Panc1 (cell line): ENCODE measurements at regions not wholly inside any gene's neighbourhood (a gene's known extent, or its start where the extent isn't known, plus 50 kb on each side); places are given as distances from the start of the nearest gene placed in this dataset.

Experiments
- ATAC-seq: fragments of 200-7000 bp; cut with Tn5 transposase; 2 replicates; pipeline ENCODE4 v1.9.1; 2020; ENCODE audit warnings: mild to moderate bottlenecking, moderate library complexity
- BruUV-seq: library from RNA; stranded (reverse); fragments of 400-500 nt; replicated peaks from 2 replicates; lab custom pipeline; 2021; lab: Mats Ljungman, UMichigan
- CTCF ChIA-PET: fragments of 300-600 bp; sonication (Branson Sonifier 250); formaldehyde crosslinking; loops from one replicate; lab custom pipeline; 2022; ENCODE audit warnings: antibody characterized with exemption; lab: Charles Lee
- POLR2A ChIA-PET: fragments of 300-600 bp; sonication (Branson Sonifier 250); formaldehyde crosslinking; loops from one replicate; lab custom pipeline; 2022; ENCODE audit warnings: antibody characterized with exemption; lab: Charles Lee
- DNase-seq: peaks from one replicate; pipeline ENCODE4 v3.0.0-alpha.2; 2010; ENCODE audit warnings: low read depth, low spot score
- H3K27ac ChIP-seq: 2 replicates; pipeline ENCODE4 v1.5.1; 2011; ENCODE audit warnings: mild to moderate bottlenecking, low read length, inconsistent platforms
- H3K27me3 ChIP-seq: fragments of 200-500 bp; sonication (Bioruptor generic); 2 replicates; pipeline ENCODE4 v1.6.0; 2014; ENCODE audit warnings: low read length, inconsistent platforms; ENCODE audit not compliant: control insufficient read depth, insufficient read depth
- H3K36me3 ChIP-seq: fragments of 200-500 bp; sonication (Bioruptor generic); 2 replicates; pipeline ENCODE4 v1.5.1; 2014; ENCODE audit warnings: inconsistent platforms, mild to moderate bottlenecking, low read length, moderate library complexity; ENCODE audit not compliant: control insufficient read depth, insufficient read depth
- H3K4me1 ChIP-seq: 2 replicates; pipeline ENCODE4 v1.5.1; 2011; ENCODE audit warnings: inconsistent platforms, mild to moderate bottlenecking, low read length, moderate library complexity; ENCODE audit not compliant: control insufficient read depth, insufficient read depth
- H3K4me3 ChIP-seq, 2 experiments: 2 replicates each; pipeline ENCODE4 v1.5.1; 2011 to 2012; ENCODE audit warnings: low read depth in 2 of 2, low read length in 2 of 2, mild to moderate bottlenecking in 2 of 2, inconsistent platforms in 1 of 2, moderate library complexity in 1 of 2
- H3K9me3 ChIP-seq: fragments of 200-500 bp; sonication (Bioruptor generic); 2 replicates; pipeline ENCODE4 v1.5.1; 2014; ENCODE audit warnings: low read depth, mild to moderate bottlenecking, inconsistent platforms, low read length, moderate library complexity; ENCODE audit not compliant: control insufficient read depth, insufficient read depth
- CTCF ChIP-seq: fragments of 450-650 bp; IDR thresholded peaks from 2 replicates; pipeline ENCODE4 v1.5.1; 2017; ENCODE audit warnings: mild to moderate bottlenecking
- POLR2AphosphoS5 ChIP-seq: IDR thresholded peaks from 2 replicates; pipeline ENCODE4 v1.6.1; 2012; ENCODE audit warnings: mild to moderate bottlenecking, low read depth, low read length, moderate library complexity
- REST ChIP-seq, 2 experiments: IDR thresholded peaks; 2 replicates each; pipeline ENCODE4 v1.6.1; 2011 to 2012; ENCODE audit warnings: low read depth in 2 of 2, control low read depth in 1 of 2, low read length in 1 of 2, mild to moderate bottlenecking in 1 of 2, moderate library complexity in 1 of 2; ENCODE audit not compliant: insufficient read depth in 1 of 2
- SIN3A ChIP-seq: IDR thresholded peaks from 2 replicates; pipeline ENCODE4 v1.6.1; 2012; ENCODE audit warnings: low read depth, mild to moderate bottlenecking, low read length, moderate library complexity, borderline replicate concordance; ENCODE audit not compliant: insufficient read depth
- TCF7L2 ChIP-seq: IDR thresholded peaks from 2 replicates; pipeline ENCODE4 v1.6.1; 2011; ENCODE audit warnings: mild to moderate bottlenecking, low read depth, low read length, inconsistent platforms
- in situ Hi-C: cut with HindIII; loops from 2 replicates; pipeline ENCODE4 v1.10.0; 2016; ENCODE audit warnings: low sequenced_read_pairs, low pct_unique_long_range_greater_than_20kb
- intact Hi-C: fragments of 100-400 bp; cut with micrococcal nuclease; formaldehyde crosslinking; loops from one replicate; pipeline ENCODE4 v1.10.0; 2022; ENCODE audit not compliant: unreplicated experiment

- Histone ChIP-seq H3K27me3 (no peaks in the 10 kb centered on the region), H3K9me3 (no peaks in the 10 kb centered on the region; the same call in 1 of the 2 replicates), H3K4me3 (no peak overlapping the region), H3K36me3 (no peaks in the 10 kb centered on the region), H3K27ac (no peak overlapping the region), H3K4me1 (no peaks in the 10 kb centered on the region)
- BruUV-seq = no TSS peak
- DNase-seq (no peak), ATAC-seq (no peak)
- CTCF ChIA-PET = no interaction called here
- intact Hi-C loops = no loop called here
- POLR2A ChIA-PET = no interaction called here
- TF ChIP-seq CTCF (no peak), TCF7L2 (no peak), REST (IDR thresholded peaks at IDR 0.05; ENCODE audit: insufficient read depth in 1 of 2, low read depth in 2 of 2, low read length in 1 of 2) (no peak), POLR2AphosphoS5 (no peak), SIN3A (no peak)
- in situ Hi-C loops = no loop called here
Measured at GRCh38 chr5:4275232-4275631, 679.6 kb downstream of the IRX1 start.

GRCh38 chr5:4294878-4295277, 699.2 kb downstream of the IRX1 start:
- BruUV-seq = no TSS peak
- Histone ChIP-seq H3K36me3 (no peaks in the 10 kb centered on the region), H3K4me1 (no peaks in the 10 kb centered on the region), H3K4me3 (no peak overlapping the region), H3K27ac (no peak overlapping the region), H3K9me3 (no peaks in the 10 kb centered on the region), H3K27me3 (no peaks in the 10 kb centered on the region)
- ATAC-seq = no peak
- POLR2A ChIA-PET = no interaction called here
- intact Hi-C loops = no loop called here
- in situ Hi-C loops = no loop called here
- TF ChIP-seq CTCF (no peak), SIN3A (no peak), POLR2AphosphoS5 (no peak), REST (IDR thresholded peaks at IDR 0.05; ENCODE audit: insufficient read depth in 1 of 2, low read depth in 2 of 2, low read length in 1 of 2) (no peak), TCF7L2 (no peak)
- DNase-seq = no peak
- CTCF ChIA-PET = no interaction called here
